ENCODE measurements at regions not wholly inside any gene's neighbourhood (a gene's known extent, or its start where the extent isn't known, plus 50 kb on each side); places are given as distances from the start of the nearest gene placed in this dataset.

GRCh38 chr12:33614630-33615029, 175.0 kb upstream of the SYT10 start (continued):
- TF ChIP-seq ZNF280D (tag by site-specific recombination; IDR thresholded peaks at IDR 0.05) (no peak), SALL2 (tag by site-specific recombination; IDR thresholded peaks at IDR 0.05; ENCODE audit: borderline replicate concordance) (no peak), ZNF624 (tag by site-specific recombination; IDR thresholded peaks at IDR 0.05) (no peak), GLI4 (tag by site-specific recombination; IDR thresholded peaks at IDR 0.05) (no peak), ZBTB49 (tag by site-specific recombination; IDR thresholded peaks at IDR 0.05; ENCODE audit: low read depth) (no peak), ZNF292 (tag by site-specific recombination; IDR thresholded peaks at IDR 0.05; ENCODE audit: borderline replicate concordance, low read depth) (no peak)

- no peaks in the 10 kb centered on the region; the same call in 1 of the 2 replicates for H3K9me3 ChIP-seq (ENCODE audit: control insufficient read depth, insufficient read depth, low read depth, low read length)
- H3K4me3 ChIP-seq (ENCODE audit: low read depth, low read length), result no peak overlapping the region
- ChIA-PET POLR2A (no interaction called here), CTCF (interaction anchor here (0.6 kb wide), 1 partner anchor 214 kb away, joined by 3 read pairs; no protein-coding TSS in a partner anchor)
- H3K36me3 ChIP-seq (ENCODE audit: control insufficient read depth in 2 of 2, insufficient read depth in 1 of 2, low read length in 2 of 2), result no peaks in the 10 kb centered on the region
- H3K4me1 ChIP-seq (ENCODE audit: control insufficient read depth, insufficient read depth, low read length), result no peaks in the 10 kb centered on the region
- no peak for TF ChIP-seq HIC1 (tag by site-specific recombination; IDR thresholded peaks at IDR 0.05)
- TF ChIP-seq ZSCAN4 (tag by site-specific recombination; IDR thresholded peaks at IDR 0.05), result no peak
- no peak for TF ChIP-seq ZNF18 (tag by site-specific recombination; IDR thresholded peaks at IDR 0.05)
- no peak for TF ChIP-seq ZNF155 (tag by site-specific recombination; IDR thresholded peaks at IDR 0.05)
- TF ChIP-seq ZNF645 (tag by site-specific recombination; IDR thresholded peaks at IDR 0.05), result no peak
- TF ChIP-seq GFI1B (tag by site-specific recombination; IDR thresholded peaks at IDR 0.05), result no peak
- TF ChIP-seq ZNF837 (tag by site-specific recombination; IDR thresholded peaks at IDR 0.05), result no peak
- TF ChIP-seq PRDM2 (tag by site-specific recombination; IDR thresholded peaks at IDR 0.05; ENCODE audit: borderline replicate concordance), result no peak
- TF ChIP-seq ZNF248 (tag by site-specific recombination; IDR thresholded peaks at IDR 0.05), result no peak
- TF ChIP-seq ZNF560 (tag by site-specific recombination; IDR thresholded peaks at IDR 0.05; ENCODE audit: borderline replicate concordance), result no peak
- no peak overlapping the region for H3K27ac ChIP-seq (ENCODE audit: extremely low read depth, low read depth, low read length)
Observed at GRCh38 chr12:33617218-33617617, 177.6 kb upstream of the SYT10 start.
